Esophagus muscularis mucosa (tissue), 4 donors: ENCODE measurements at regions not wholly inside any gene's neighbourhood (a gene's known extent, or its start where the extent isn't known, plus 50 kb on each side); places are given as distances from the start of the nearest gene placed in this dataset.

Source experiments
- DNase-seq: peaks from one replicate; pipeline ENCODE4 v3.0.0-alpha.2; 2017; ENCODE audit errors: extremely low spot score
- H3K27ac ChIP-seq, 4 donors: fragments of 200-600 bp; sonication (generic); replicated peaks in 1 of 4; 1 replicate in 3 of 4; 2 replicates in 1 of 4; pipeline ENCODE4 v1.5.1; 2016 to 2019; ENCODE audit warnings: mild to moderate bottlenecking in 1 of 4
- H3K27me3 ChIP-seq, 4 donors: fragments of 200-600 bp; sonication (generic); one replicate each; pipeline versions ENCODE4 v1.5.1 to v1.6.0; 2016 to 2019
- H3K36me3 ChIP-seq, 4 donors: fragments of 200-600 bp; sonication (generic); one replicate each; pipeline ENCODE4 v1.5.1; 2016 to 2019
- H3K4me1 ChIP-seq, 4 donors: fragments of 200-600 bp; sonication (generic); one replicate each; pipeline ENCODE4 v1.5.1; 2016 to 2019
- H3K4me3 ChIP-seq, 4 donors: fragments of 200-600 bp; sonication (generic); 1 replicate in 2 of 4; 2 replicates in 2 of 4; pipeline ENCODE4 v1.5.1; 2016 to 2019; ENCODE audit warnings: mild to moderate bottlenecking in 4 of 4, moderate library complexity in 1 of 4
- H3K9me3 ChIP-seq, 4 donors: fragments of 200-600 bp; sonication (generic); 1 replicate in 3 of 4; 2 replicates in 1 of 4; pipeline ENCODE4 v1.5.1; 2016 to 2019
- EP300 ChIP-seq: sonication (generic); formaldehyde crosslinking; IDR thresholded peaks from one replicate; pipeline ENCODE4 v1.6.1; 2017; ENCODE audit warnings: antibody characterized with exemption
- POLR2A ChIP-seq: fragments of 450-650 bp; IDR thresholded peaks from one replicate; pipeline ENCODE4 v1.6.1; 2017; ENCODE audit warnings: antibody characterized with exemption, moderate library complexity, mild to moderate bottlenecking, low read depth
- POLR2AphosphoS5 ChIP-seq, 2 donors: sonication (generic); formaldehyde crosslinking; IDR thresholded peaks; one replicate each; pipeline ENCODE4 v1.6.1; 2017; ENCODE audit warnings: antibody characterized with exemption in 2 of 2
- WGBS: methylation state at CpG from one replicate; pipeline ENCODE4 v1.1.5; 2018; 5-methylcytosine and 5-hydroxymethylcytosine counted together
- intact Hi-C: fragments of 100-400 bp; cut with DNase I; formaldehyde crosslinking; loops from one replicate; pipeline ENCODE4 v1.15.1; 2023
- TF ChIP-seq, protein P1 (sequence below), 3 experiments: fragments of 200-600 bp in 2 of 3; fragments of 450-650 bp in 1 of 3; sonication (generic) in 2 of 3; IDR thresholded peaks; one replicate each; pipeline ENCODE4 v1.5.1; 2017 to 2019; ENCODE audit warnings: antibody characterized with exemption in 3 of 3, mild to moderate bottlenecking in 2 of 3, moderate library complexity in 1 of 3

DNA sequence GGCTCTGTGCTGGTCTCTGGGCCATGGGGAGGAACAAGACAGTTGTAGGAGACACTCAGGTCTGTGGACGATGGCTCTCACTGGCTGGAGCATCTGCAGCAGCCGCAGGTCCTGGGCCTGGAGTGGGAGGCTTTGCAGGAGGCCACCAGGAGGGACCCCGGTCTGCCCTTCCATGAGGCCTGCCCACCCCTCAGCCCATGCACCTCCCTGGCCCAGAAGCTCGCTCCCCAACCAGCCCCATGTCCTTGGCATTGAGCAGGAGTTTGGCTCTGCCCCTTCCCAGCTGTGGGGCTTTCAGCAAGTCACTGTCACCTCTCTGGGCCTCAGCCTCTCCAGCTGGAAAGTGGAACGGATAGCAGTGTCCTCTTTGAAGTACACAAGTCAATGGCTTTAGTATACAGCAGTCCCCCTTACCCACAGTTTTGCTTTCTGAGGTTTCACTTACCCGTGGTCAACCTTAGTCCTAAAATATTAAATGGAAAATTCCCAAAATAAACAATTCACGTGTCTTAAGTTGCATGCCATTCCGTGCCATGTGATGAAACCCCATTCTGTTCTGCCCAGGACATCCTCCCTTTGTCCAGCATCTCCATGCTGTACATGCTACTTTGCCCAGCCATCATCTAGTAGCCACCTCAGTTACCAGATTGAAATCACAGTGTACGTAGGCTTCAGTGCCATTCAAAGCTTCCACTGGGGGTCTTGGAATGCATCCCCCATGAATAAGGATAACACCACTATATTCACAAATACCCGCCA, 104.0 kb downstream of the CPZ start:
- H3K4me1 ChIP-seq: peaks cover 0 to 11% (median 8%) of the 10 kb centered on the region in 4 donors
- no peak for DNase-seq
- peaks cover 0 to 73% (median 10%) of the 10 kb centered on the region in 4 donors for H3K27me3 ChIP-seq
- WGBS: 74% methylated on average over 10 of the region's 10 CpGs
- intact Hi-C loops: no loop called here
- H3K9me3 ChIP-seq: peaks cover 0 to 7% (median 2%) of the 10 kb centered on the region in 4 donors
- H3K4me3 ChIP-seq: no peak overlapping the region
- TF ChIP-seq POLR2AphosphoS5 (IDR thresholded peaks at IDR 0.05) (no peak), POLR2A (no peak), EP300 (no peak)
- TF ChIP-seq, protein P1, sequence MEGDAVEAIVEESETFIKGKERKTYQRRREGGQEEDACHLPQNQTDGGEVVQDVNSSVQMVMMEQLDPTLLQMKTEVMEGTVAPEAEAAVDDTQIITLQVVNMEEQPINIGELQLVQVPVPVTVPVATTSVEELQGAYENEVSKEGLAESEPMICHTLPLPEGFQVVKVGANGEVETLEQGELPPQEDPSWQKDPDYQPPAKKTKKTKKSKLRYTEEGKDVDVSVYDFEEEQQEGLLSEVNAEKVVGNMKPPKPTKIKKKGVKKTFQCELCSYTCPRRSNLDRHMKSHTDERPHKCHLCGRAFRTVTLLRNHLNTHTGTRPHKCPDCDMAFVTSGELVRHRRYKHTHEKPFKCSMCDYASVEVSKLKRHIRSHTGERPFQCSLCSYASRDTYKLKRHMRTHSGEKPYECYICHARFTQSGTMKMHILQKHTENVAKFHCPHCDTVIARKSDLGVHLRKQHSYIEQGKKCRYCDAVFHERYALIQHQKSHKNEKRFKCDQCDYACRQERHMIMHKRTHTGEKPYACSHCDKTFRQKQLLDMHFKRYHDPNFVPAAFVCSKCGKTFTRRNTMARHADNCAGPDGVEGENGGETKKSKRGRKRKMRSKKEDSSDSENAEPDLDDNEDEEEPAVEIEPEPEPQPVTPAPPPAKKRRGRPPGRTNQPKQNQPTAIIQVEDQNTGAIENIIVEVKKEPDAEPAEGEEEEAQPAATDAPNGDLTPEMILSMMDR (IDR thresholded peaks at IDR 0.05): no peak
- H3K27ac ChIP-seq: no peak overlapping the region
- no peaks in the 10 kb centered on the region for H3K36me3 ChIP-seq

- TF ChIP-seq POLR2AphosphoS5 (IDR thresholded peaks at IDR 0.05) (no peak), EP300 (no peak), POLR2A (no peak)
- TF ChIP-seq, protein P1 (IDR thresholded peaks at IDR 0.05): no peak
- Histone ChIP-seq H3K27ac (no peak overlapping the region), H3K4me3 (no peak overlapping the region), H3K27me3 (peaks cover 0 to 64% (median 6%) of the 10 kb centered on the region in 4 donors), H3K4me1 (peaks cover 0 to 8% (median 4%) of the 10 kb centered on the region in 4 donors), H3K36me3 (no peaks in the 10 kb centered on the region), H3K9me3 (peaks cover 0 to 7% (median 2%) of the 10 kb centered on the region in 4 donors)
- intact Hi-C loops: no loop called here
- 75% methylated on average over 18 of the region's 18 CpGs for WGBS
- DNase-seq: no peak
Observed at GRCh38 chr4:8695237-8696219, 103.0 kb downstream of the CPZ start.

DNA sequence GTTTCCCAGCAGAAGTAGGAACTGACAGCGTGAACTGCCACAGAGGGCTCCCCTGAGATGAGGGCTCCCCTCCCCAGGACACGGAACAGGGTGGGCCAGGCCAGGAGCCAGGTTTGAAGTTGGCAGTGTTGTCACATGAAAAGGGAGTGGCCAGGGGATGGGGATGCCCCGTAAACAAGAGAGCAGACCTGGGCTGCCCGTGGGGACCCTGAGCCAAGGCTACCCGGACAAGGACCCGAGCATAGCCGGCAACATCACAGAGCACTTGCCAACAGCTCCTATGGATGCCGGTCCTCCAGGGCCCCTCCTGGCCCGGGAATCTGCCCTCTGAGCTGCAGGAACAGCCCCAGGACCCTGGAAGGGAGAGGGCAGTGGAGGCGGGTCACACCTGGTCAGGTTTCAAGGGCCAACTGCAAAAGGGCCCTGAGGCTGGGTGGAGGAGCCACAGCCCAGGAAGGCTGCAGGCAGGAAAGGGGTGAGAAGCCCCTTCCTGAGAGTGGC, 102.1 kb downstream of the CPZ start:
- Histone ChIP-seq H3K9me3 (peaks cover 0 to 7% (median 2%) of the 10 kb centered on the region in 4 donors), H3K27ac (no peak overlapping the region), H3K4me3 (no peak overlapping the region), H3K36me3 (no peaks in the 10 kb centered on the region), H3K4me1 (no peaks in the 10 kb centered on the region), H3K27me3 (peaks cover 0 to 63% (median 5%) of the 10 kb centered on the region in 4 donors)
- intact Hi-C loops: no loop called here
- TF ChIP-seq EP300 (no peak), POLR2AphosphoS5 (IDR thresholded peaks at IDR 0.05) (no peak), POLR2A (no peak)
- TF ChIP-seq, protein P1 (IDR thresholded peaks at IDR 0.05): no peak
- no peak for DNase-seq
- WGBS: 72% methylated on average over 6 of the region's 10 CpGs

- Histone ChIP-seq H3K4me1 (no peaks in the 10 kb centered on the region), H3K4me3 (no peak overlapping the region), H3K27me3 (peaks cover 0 to 63% (median 5%) of the 10 kb centered on the region in 4 donors), H3K9me3 (peaks cover 0 to 7% (median 2%) of the 10 kb centered on the region in 4 donors), H3K36me3 (no peaks in the 10 kb centered on the region), H3K27ac (no peak overlapping the region)
- no peak for TF ChIP-seq POLR2A
- no peak for TF ChIP-seq EP300
- TF ChIP-seq POLR2AphosphoS5 (IDR thresholded peaks at IDR 0.05): no peak
- TF ChIP-seq, protein P1 (IDR thresholded peaks at IDR 0.05): no peak
- DNase-seq: no peak
- intact Hi-C loops: no loop called here
- 69% methylated on average over 8 of the region's 8 CpGs for WGBS
Observed at GRCh38 chr4:8694226-8694625, 101.7 kb downstream of the CPZ start.
